GM12878 (cell line): ENCODE measurements at regions not wholly inside any gene's neighbourhood (a gene's known extent, or its start where the extent isn't known, plus 50 kb on each side); places are given as distances from the start of the nearest gene placed in this dataset.
A peak's percentile ranks its signal among the peaks of the same experiment; 100 is the strongest.

Source experiments
- CHD1 ChIP-seq: IDR thresholded peaks from 2 replicates; pipeline ENCODE4 v1.6.1; 2012; ENCODE audit warnings: low read depth, low read length, improper control_type of control experiment
- DPF2 ChIP-seq: fragments of 450-650 bp; IDR thresholded peaks from 2 replicates; pipeline ENCODE4 v1.6.1; 2017; ENCODE audit warnings: mild to moderate bottlenecking
- E2F4 ChIP-seq: IDR thresholded peaks from 2 replicates; pipeline ENCODE4 v1.6.1; 2012; ENCODE audit warnings: low read depth, low read length, improper control_type of control experiment
- FOXK2 ChIP-seq: fragments of 450-650 bp; IDR thresholded peaks from 2 replicates; pipeline ENCODE4 v1.6.1; 2017; ENCODE audit warnings: mild to moderate bottlenecking, moderate library complexity
- GATAD2B ChIP-seq: fragments of 450-650 bp; conservative IDR thresholded peaks from 2 replicates; pipeline ENCODE4 v1.6.1; 2017; ENCODE audit warnings: low read depth, mild to moderate bottlenecking, moderate library complexity
- IKZF2 ChIP-seq, 2 experiments: fragments of 450-650 bp; IDR thresholded peaks; 2 replicates each; pipeline ENCODE4 v1.6.1; 2017; ENCODE audit warnings: mild to moderate bottlenecking in 2 of 2, moderate library complexity in 2 of 2
- MEF2B ChIP-seq: fragments of 450-650 bp; IDR thresholded peaks from 2 replicates; pipeline ENCODE4 v1.6.1; 2018; ENCODE audit warnings: mild to moderate bottlenecking, moderate library complexity; ENCODE audit not compliant: partially characterized antibody, poor library complexity, severe bottlenecking
- MTA2 ChIP-seq: fragments of 450-650 bp; IDR thresholded peaks from 2 replicates; pipeline ENCODE4 v1.6.1; 2016; ENCODE audit warnings: low read depth, mild to moderate bottlenecking, moderate library complexity
- MTA3 ChIP-seq: IDR thresholded peaks from 2 replicates; pipeline ENCODE4 v1.6.1; 2012; ENCODE audit warnings: low read length, inconsistent platforms, borderline replicate concordance
- NFYB ChIP-seq: IDR thresholded peaks from 2 replicates; pipeline ENCODE4 v1.6.1; 2011; ENCODE audit warnings: low read depth, mild to moderate bottlenecking, low read length, improper control_type of control experiment, moderate library complexity; ENCODE audit not compliant: insufficient read depth
- PAX5 ChIP-seq: IDR thresholded peaks from 2 replicates; pipeline ENCODE4 v1.6.1; 2011; ENCODE audit warnings: low read depth, low read length, borderline replicate concordance
- POLR2A ChIP-seq: IDR thresholded peaks from 2 replicates; pipeline ENCODE4 v1.6.1; 2011; ENCODE audit warnings: low read depth, mild to moderate bottlenecking, low read length
- RAD21 ChIP-seq: IDR thresholded peaks from 2 replicates; pipeline ENCODE4 v1.6.1; 2011; ENCODE audit warnings: mild to moderate bottlenecking, low read depth, low read length, moderate library complexity; ENCODE audit not compliant: insufficient read depth
- SIN3A ChIP-seq: IDR thresholded peaks from 2 replicates; pipeline ENCODE4 v1.6.1; 2012; ENCODE audit warnings: low read depth, low read length, improper control_type of control experiment
- SMC3 ChIP-seq: IDR thresholded peaks from 2 replicates; pipeline ENCODE4 v1.6.1; 2011; ENCODE audit warnings: low read length, improper control_type of control experiment, borderline replicate concordance
- ZBTB33 ChIP-seq: fragments of 450-650 bp; IDR thresholded peaks from 2 replicates; pipeline ENCODE4 v1.6.1; 2017; ENCODE audit warnings: mild to moderate bottlenecking
- ZNF24 ChIP-seq: fragments of 450-650 bp; IDR thresholded peaks from 2 replicates; pipeline ENCODE4 v1.6.1; 2017; ENCODE audit warnings: antibody characterized with exemption, mild to moderate bottlenecking
- ZNF622 ChIP-seq: fragments of 450-650 bp; IDR thresholded peaks from 2 replicates; pipeline ENCODE4 v1.6.1; 2017; ENCODE audit warnings: mild to moderate bottlenecking, inconsistent platforms
- ZSCAN29 ChIP-seq: fragments of 450-650 bp; IDR thresholded peaks from 2 replicates; pipeline ENCODE4 v1.6.1; 2017; ENCODE audit warnings: mild to moderate bottlenecking, moderate library complexity
- TF ChIP-seq, protein P1 (sequence below): fragments of 450-650 bp; IDR thresholded peaks from 2 replicates; pipeline ENCODE4 v1.6.1; 2017; ENCODE audit warnings: low read depth, mild to moderate bottlenecking, moderate library complexity
- TF ChIP-seq, protein P2 (sequence below): fragments of 450-650 bp; IDR thresholded peaks from 2 replicates; pipeline ENCODE4 v1.6.1; 2018; ENCODE audit warnings: borderline replicate concordance, mild to moderate bottlenecking; ENCODE audit not compliant: partially characterized antibody

DNA sequence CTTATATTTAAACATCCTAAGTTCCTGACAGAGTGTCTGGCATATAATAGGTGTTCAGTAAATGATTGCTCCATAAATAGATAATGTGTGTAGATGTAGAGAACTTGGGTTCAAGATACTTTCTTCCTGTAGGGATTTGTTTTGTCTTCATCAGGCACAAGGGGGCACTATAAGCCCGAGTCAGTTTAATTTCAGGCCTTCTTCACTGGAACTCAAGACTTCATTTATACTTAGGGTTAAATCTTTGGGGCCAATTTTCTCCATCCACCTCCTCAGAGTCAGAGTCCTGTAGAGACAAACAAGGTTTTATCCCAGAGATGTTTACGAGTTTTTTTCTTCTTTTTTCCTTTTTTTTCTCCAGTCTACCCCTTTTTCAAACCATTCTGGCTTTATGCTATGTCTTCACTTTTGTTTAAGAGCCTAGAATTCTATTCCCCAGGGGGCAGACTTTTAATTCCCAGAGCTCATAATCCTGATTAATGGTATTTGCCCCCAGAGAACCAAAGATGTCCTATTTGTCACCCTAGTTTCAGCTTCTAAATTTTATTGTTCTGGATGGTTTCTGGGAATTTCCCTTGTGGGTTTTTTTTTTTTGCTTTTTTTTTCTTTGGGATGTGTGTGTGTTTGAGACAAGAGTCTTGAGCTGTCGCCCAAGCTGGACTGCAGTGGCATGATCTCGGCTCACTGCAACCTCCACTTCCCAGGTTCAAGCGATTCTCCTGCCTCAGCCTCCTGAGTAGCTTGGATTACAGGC lies 88.4 kb downstream of the HFE start (continued):
- TF ChIP-seq, protein P1, sequence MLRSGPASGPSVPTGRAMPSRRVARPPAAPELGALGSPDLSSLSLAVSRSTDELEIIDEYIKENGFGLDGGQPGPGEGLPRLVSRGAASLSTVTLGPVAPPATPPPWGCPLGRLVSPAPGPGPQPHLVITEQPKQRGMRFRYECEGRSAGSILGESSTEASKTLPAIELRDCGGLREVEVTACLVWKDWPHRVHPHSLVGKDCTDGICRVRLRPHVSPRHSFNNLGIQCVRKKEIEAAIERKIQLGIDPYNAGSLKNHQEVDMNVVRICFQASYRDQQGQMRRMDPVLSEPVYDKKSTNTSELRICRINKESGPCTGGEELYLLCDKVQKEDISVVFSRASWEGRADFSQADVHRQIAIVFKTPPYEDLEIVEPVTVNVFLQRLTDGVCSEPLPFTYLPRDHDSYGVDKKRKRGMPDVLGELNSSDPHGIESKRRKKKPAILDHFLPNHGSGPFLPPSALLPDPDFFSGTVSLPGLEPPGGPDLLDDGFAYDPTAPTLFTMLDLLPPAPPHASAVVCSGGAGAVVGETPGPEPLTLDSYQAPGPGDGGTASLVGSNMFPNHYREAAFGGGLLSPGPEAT, result peak; percentile 65
- TF ChIP-seq, protein P2, sequence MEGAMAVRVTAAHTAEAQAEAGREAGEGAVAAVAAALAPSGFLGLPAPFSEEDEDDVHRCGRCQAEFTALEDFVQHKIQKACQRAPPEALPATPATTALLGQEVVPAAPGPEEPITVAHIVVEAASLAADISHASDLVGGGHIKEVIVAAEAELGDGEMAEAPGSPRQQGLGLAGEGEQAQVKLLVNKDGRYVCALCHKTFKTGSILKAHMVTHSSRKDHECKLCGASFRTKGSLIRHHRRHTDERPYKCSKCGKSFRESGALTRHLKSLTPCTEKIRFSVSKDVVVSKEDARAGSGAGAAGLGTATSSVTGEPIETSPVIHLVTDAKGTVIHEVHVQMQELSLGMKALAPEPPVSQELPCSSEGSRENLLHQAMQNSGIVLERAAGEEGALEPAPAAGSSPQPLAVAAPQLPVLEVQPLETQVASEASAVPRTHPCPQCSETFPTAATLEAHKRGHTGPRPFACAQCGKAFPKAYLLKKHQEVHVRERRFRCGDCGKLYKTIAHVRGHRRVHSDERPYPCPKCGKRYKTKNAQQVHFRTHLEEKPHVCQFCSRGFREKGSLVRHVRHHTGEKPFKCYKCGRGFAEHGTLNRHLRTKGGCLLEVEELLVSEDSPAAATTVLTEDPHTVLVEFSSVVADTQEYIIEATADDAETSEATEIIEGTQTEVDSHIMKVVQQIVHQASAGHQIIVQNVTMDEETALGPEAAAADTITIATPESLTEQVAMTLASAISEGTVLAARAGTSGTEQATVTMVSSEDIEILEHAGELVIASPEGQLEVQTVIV, result no peak
- no peak for TF ChIP-seq SIN3A
- no peak for TF ChIP-seq PAX5
- no peak for TF ChIP-seq ZSCAN29
- no peak for TF ChIP-seq ZNF622
- TF ChIP-seq GATAD2B, result no peak
- no peak; the same call in 1 of the 2 replicates for TF ChIP-seq MTA2
- no peak for TF ChIP-seq MTA3
- no peak for TF ChIP-seq CHD1
- TF ChIP-seq ZBTB33, result no peak
- peak; percentile 91 for TF ChIP-seq RAD21
- peak; percentile 51; the same call in 1 of the 2 replicates for TF ChIP-seq SMC3
- no peak for TF ChIP-seq FOXK2
- TF ChIP-seq DPF2, result no peak
- TF ChIP-seq E2F4, result no peak
- TF ChIP-seq MEF2B, result peak; percentile 92
- TF ChIP-seq ZNF24, result 0 out of 2 replicates have a peak, but pooled peaks have one; percentile 47
- TF ChIP-seq POLR2A, result no peak
- peak; percentile 42 to 58; a peak in 3 of 4 replicates for TF ChIP-seq IKZF2 (IDR thresholded peaks at IDR 0.05)
- TF ChIP-seq NFYB, result no peak
